Vagina (tissue), 2 donors: ENCODE measurements at regions not wholly inside any gene's neighbourhood (a gene's known extent, or its start where the extent isn't known, plus 50 kb on each side); places are given as distances from the start of the nearest gene placed in this dataset.

Experiments
- DNase-seq, 2 donors: peaks; one replicate each; pipeline ENCODE4 v3.0.0-alpha.2; 2017; ENCODE audit errors: extremely low spot score in 2 of 2
- H3K27ac ChIP-seq: fragments of 200-600 bp; sonication (generic); one replicate; pipeline ENCODE4 v1.5.1; 2019
- H3K27me3 ChIP-seq: fragments of 200-600 bp; sonication (generic); one replicate; pipeline ENCODE4 v1.5.1; 2019
- H3K36me3 ChIP-seq, 2 donors: fragments of 200-600 bp; sonication (generic); one replicate each; pipeline ENCODE4 v1.5.1; 2017 to 2019
- H3K4me1 ChIP-seq: fragments of 200-600 bp; sonication (generic); one replicate; pipeline ENCODE4 v1.5.1; 2019
- H3K4me3 ChIP-seq, 2 donors: fragments of 200-600 bp; sonication (generic); 1 replicate in 1 of 2; 2 replicates in 1 of 2; pipeline ENCODE4 v1.5.1; 2016 to 2019
- H3K9me3 ChIP-seq: fragments of 200-600 bp; sonication (generic); one replicate; pipeline ENCODE4 v1.5.1; 2019
- CTCF ChIP-seq, 3 experiments: fragments of 450-650 bp in 2 of 3; fragments of 200-600 bp in 1 of 3; sonication (generic) in 1 of 3; IDR thresholded peaks; one replicate each; pipeline ENCODE4 v1.5.1; 2017 to 2019; ENCODE audit warnings: antibody characterized with exemption in 3 of 3, mild to moderate bottlenecking in 2 of 3, moderate library complexity in 2 of 3
- POLR2A ChIP-seq, 2 donors: fragments of 450-650 bp; IDR thresholded peaks; one replicate each; pipeline ENCODE4 v1.6.1; 2017; ENCODE audit warnings: antibody characterized with exemption in 2 of 2, mild to moderate bottlenecking in 2 of 2, moderate library complexity in 2 of 2
- POLR2AphosphoS5 ChIP-seq, 2 donors: sonication (generic); formaldehyde crosslinking; IDR thresholded peaks; one replicate each; pipeline ENCODE4 v1.9.0; 2017; ENCODE audit warnings: antibody characterized with exemption in 2 of 2, mild to moderate bottlenecking in 2 of 2, low read depth in 1 of 2; ENCODE audit not compliant: insufficient read depth in 1 of 2
- intact Hi-C: fragments of 100-400 bp; cut with DNase I; formaldehyde crosslinking; loops from one replicate; pipeline ENCODE4 v1.15.1; 2023

- H3K27ac ChIP-seq = no peak overlapping the region
- no peaks in the 10 kb centered on the region for H3K4me1 ChIP-seq
- DNase-seq = no peak
- no peaks in the 10 kb centered on the region for H3K27me3 ChIP-seq
- TF ChIP-seq CTCF (IDR thresholded peaks at IDR 0.05) (no peak), POLR2AphosphoS5 (IDR thresholded peaks at IDR 0.05; ENCODE audit: insufficient read depth in 1 of 2, low read depth in 1 of 2) (no peak), POLR2A (IDR thresholded peaks at IDR 0.05) (no peak)
- intact Hi-C loops = no loop called here
- no peaks in the 10 kb centered on the region for H3K9me3 ChIP-seq
- no peak overlapping the region for H3K4me3 ChIP-seq
- H3K36me3 ChIP-seq = no peaks in the 10 kb centered on the region
These were observed 184.8 kb upstream of the PCDH20 start for GRCh38 chr13:61600360-61601033.

- Histone ChIP-seq H3K27ac (no peak overlapping the region), H3K4me1 (no peaks in the 10 kb centered on the region), H3K4me3 (no peak overlapping the region), H3K9me3 (no peaks in the 10 kb centered on the region), H3K27me3 (no peaks in the 10 kb centered on the region), H3K36me3 (no peaks in the 10 kb centered on the region)
- TF ChIP-seq CTCF (IDR thresholded peaks at IDR 0.05) (no peak), POLR2AphosphoS5 (IDR thresholded peaks at IDR 0.05; ENCODE audit: insufficient read depth in 1 of 2, low read depth in 1 of 2) (no peak), POLR2A (IDR thresholded peaks at IDR 0.05) (no peak)
- no peak for DNase-seq
- intact Hi-C loops = no loop called here
These were observed 176.8 kb upstream of the PCDH20 start for GRCh38 chr13:61592489-61592888.

GRCh38 chr13:61575973-61576372 is 160.3 kb upstream of the PCDH20 start:
- no peak for DNase-seq
- TF ChIP-seq POLR2A (IDR thresholded peaks at IDR 0.05) (no peak), CTCF (IDR thresholded peaks at IDR 0.05) (no peak), POLR2AphosphoS5 (IDR thresholded peaks at IDR 0.05; ENCODE audit: insufficient read depth in 1 of 2, low read depth in 1 of 2) (no peak)
- Histone ChIP-seq H3K27ac (no peak overlapping the region), H3K4me1 (no peaks in the 10 kb centered on the region), H3K9me3 (no peaks in the 10 kb centered on the region), H3K27me3 (no peaks in the 10 kb centered on the region), H3K4me3 (no peak overlapping the region), H3K36me3 (no peaks in the 10 kb centered on the region)
- intact Hi-C loops = no loop called here

- DNase-seq = no peak
- TF ChIP-seq POLR2A (IDR thresholded peaks at IDR 0.05) = no peak
- TF ChIP-seq POLR2AphosphoS5 (IDR thresholded peaks at IDR 0.05; ENCODE audit: insufficient read depth in 1 of 2, low read depth in 1 of 2) = no peak
- TF ChIP-seq CTCF (IDR thresholded peaks at IDR 0.05) = no peak
- H3K4me3 ChIP-seq = no peak overlapping the region
- no peaks in the 10 kb centered on the region for H3K36me3 ChIP-seq
- H3K4me1 ChIP-seq = no peaks in the 10 kb centered on the region
- no peaks in the 10 kb centered on the region for H3K27me3 ChIP-seq
- H3K9me3 ChIP-seq = no peaks in the 10 kb centered on the region
- intact Hi-C loops = no loop called here
- no peak overlapping the region for H3K27ac ChIP-seq
These were observed 148.0 kb upstream of the PCDH20 start for GRCh38 chr13:61563645-61564044.

- no peak for DNase-seq
- TF ChIP-seq POLR2AphosphoS5 (IDR thresholded peaks at IDR 0.05; ENCODE audit: insufficient read depth in 1 of 2, low read depth in 1 of 2) (no peak), POLR2A (IDR thresholded peaks at IDR 0.05) (no peak), CTCF (IDR thresholded peaks at IDR 0.05) (no peak)
- Histone ChIP-seq H3K27ac (no peak overlapping the region), H3K4me1 (no peaks in the 10 kb centered on the region), H3K27me3 (no peaks in the 10 kb centered on the region), H3K4me3 (no peak overlapping the region), H3K36me3 (no peaks in the 10 kb centered on the region), H3K9me3 (no peaks in the 10 kb centered on the region)
- intact Hi-C loops = no loop called here
These were observed 131.3 kb upstream of the PCDH20 start for GRCh38 chr13:61546911-61547310.
